HG02763 (cell line): ENCODE measurements at regions not wholly inside any gene's neighbourhood (a gene's known extent, or its start where the extent isn't known, plus 50 kb on each side); places are given as distances from the start of the nearest gene placed in this dataset.
"Not testable (repeated sequence)": the region's sequence is repeated elsewhere in the genome, so short reads cannot be mapped to it uniquely, and the experiment has no call there.

ENCODE experiments used
- ATAC-seq: cut with Tn5 transposase; IDR thresholded peaks from one replicate; pipeline ENCODE4 v1.9.1; 2021; ENCODE audit warnings: mild to moderate bottlenecking, moderate library complexity; ENCODE audit not compliant: unreplicated experiment

DNA sequence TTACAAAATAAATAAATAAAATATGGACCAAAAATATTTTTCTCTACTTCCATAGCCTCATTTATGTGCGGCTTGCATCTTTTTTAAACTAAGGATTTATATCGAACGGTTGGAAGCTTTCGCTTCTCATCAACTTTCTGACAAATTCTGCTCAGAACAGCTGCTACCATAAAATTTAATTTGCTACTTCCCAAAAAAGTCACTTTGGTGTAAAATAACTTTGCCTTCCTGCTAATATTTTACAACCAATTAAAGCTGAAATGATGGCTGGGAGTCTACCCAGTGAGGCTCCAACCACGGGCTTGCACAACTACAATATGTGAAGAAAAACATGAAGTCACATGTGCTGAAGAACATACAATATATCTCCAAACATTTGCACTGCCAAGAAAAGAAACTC, 253.1 kb upstream of the NEBL start:
- no peak for ATAC-seq

GRCh38 chr10:21146436-21146789, 249.3 kb upstream of the NEBL start:
- ATAC-seq: no peak

- no peak for ATAC-seq
Observed at GRCh38 chr10:21145751-21146435, 248.8 kb upstream of the NEBL start.

DNA sequence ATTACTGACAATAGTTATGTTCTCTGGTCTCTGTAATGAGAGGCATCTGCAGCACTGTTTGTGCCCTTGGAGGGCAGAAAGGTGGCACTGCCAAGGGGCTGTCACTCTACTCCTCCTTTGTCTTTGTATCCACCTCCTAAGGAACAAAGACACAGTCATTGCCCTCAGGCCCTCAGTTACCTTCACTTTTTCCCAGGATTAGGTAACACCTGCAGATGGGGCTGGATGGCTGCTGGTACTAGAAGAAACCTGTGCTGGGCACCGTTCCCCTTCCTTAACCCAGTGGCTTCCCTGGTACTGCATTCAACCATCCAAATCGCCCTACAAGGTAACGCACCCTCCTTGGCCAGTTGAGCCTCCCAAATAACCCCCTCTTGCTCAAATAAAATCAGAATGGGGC, 246.9 kb upstream of the NEBL start:
- ATAC-seq: no peak

DNA sequence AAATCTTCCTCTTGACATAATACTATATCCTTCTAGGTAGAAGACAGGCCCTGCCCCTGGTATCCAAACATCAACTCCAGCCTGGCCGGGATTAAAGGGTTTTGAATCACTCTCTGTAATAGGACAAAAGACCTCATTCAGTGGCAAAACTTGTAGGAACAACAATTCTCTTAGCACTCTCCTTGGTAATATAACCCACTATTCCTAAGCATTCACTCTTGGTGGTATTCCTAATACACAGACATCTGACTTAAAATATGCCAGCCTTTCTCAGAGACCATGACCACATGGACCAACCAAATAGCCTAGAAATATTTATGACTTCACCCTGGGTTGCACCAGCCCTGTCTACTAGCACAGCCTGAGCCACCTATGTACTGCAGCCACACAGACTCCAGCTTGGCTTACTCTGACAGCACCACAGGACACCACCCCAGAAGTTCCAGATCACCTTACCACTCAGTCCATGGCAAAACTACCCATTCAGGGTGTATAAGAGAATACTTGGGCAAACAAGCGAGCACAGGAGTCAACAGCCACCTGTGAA, 244.9 kb upstream of the NEBL start:
- no peak for ATAC-seq

GRCh38 chr10:21138769-21139340, 241.7 kb upstream of the NEBL start:
- ATAC-seq: no peak

GRCh38 chr10:21135023-21135931, 238.2 kb upstream of the NEBL start:
- ATAC-seq: no peak

DNA sequence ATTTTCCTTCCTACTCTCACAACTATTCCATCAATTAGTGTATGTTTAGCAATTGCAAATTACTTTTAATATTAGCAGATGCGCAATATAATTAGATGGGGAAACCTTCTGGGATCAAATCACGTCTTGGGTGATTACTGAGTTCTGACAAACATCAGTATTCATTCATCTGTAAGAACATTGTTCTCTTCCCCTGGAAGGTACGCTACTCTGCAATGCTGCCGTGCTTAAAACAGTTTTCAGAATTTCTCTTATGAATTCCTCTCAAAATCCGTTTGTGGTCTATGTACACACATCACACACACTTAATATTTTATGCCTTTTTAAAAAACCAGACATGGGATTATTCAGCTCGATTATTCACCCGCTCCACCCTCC, 237.5 kb upstream of the NEBL start:
- ATAC-seq: no peak

- ATAC-seq: no peak
Observed at GRCh38 chr10:21130683-21131442, 233.8 kb upstream of the NEBL start.

- ATAC-seq: no peak
Observed at GRCh38 chr10:21130108-21130507, 233.0 kb upstream of the NEBL start.

DNA sequence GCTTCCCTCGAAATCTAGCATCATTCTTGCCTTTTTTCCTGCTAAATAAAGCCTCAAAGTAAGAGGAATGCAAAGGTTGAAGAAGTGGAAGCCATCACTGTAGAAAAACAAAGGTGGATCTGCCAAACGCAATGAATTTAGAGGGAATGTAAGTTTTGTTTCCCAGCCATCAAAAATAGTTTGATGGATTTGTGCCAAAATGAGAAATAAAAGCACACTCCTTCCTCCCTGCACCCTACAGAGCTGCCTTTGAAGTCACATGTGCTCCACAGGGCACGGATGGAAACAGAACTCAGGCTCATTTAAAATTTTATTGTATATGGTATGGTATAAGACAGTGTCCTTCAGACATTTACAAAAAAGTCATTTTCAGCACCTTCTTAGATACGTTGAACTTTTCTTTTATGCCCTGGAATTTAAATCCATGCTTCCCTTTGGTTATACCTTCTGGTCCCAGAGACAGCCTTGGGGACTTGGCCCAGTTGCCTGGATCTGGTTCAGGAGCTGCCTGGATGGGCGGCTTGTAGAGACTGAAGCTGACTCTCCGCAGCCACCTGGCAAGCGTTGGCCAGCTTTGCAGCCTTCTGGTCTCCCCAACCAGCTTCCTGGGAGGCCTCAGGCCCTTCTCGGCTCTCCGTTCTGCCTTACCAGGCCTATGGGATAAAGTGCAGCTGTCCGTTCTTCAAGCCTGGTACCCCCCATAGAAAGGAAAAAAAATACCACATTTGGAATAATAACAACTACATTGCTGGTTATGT, 228.5 kb upstream of the NEBL start:
- ATAC-seq: no peak

DNA sequence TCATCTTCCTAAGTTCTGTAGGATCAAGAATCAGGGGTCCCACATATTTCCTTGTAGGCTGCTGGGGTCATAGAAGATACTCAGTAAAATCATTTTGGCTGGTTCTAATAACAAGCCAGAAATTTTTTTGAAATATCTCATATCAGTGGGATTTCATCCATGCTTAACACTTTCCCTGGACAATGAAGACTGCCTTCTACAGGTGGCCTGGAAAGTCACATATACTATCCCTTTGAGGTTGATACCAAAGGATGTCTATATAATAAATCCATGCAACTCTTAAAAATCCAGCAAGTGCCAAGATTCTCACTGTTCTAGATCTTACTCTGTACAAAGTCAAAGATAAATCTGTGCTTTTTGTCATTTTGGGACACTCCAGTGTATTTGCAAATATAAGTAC, 225.8 kb upstream of the NEBL start:
- ATAC-seq: no peak

DNA sequence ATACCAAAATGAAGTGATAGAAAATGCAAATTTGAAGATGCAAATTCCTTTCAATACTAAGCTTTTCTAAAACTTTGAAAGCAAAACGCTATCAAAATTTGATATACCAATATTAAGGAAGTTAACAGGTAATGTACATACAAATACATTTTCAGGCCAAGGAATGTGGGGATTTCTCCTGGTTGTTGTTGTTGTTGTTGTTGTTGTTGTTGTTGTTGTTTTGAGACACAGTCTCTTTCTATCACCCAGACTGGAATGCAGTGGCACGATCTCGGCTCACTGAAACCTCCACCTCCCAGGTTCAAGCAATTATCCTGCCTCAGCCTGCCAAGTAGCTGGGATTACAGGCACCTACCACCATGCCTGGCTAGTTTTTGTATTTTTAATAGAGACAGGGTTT, 224.7 kb upstream of the NEBL start:
- ATAC-seq: not testable (repeated sequence)

DNA sequence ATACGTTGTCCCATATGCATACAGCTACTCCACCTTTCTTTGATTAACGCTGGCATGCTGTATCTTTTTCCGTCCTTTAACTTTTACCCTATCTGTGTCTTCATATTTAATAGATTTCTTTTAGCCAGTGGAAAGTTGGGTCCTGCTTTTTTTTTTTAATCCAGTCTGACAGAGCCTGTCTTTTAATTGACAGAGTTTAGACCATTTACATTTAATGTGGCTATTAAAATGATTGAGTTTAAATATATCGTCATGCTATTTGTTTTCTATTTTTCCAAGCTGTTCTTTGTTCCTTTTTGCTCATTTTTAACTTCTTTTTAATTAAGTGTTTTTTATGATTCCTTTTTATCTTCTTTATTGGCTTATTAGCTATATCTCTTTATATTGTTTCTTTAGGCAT, 217.6 kb upstream of the NEBL start:
- ATAC-seq: no peak

- ATAC-seq: no peak
Observed at GRCh38 chr10:21110358-21110757, 213.2 kb upstream of the NEBL start.

DNA sequence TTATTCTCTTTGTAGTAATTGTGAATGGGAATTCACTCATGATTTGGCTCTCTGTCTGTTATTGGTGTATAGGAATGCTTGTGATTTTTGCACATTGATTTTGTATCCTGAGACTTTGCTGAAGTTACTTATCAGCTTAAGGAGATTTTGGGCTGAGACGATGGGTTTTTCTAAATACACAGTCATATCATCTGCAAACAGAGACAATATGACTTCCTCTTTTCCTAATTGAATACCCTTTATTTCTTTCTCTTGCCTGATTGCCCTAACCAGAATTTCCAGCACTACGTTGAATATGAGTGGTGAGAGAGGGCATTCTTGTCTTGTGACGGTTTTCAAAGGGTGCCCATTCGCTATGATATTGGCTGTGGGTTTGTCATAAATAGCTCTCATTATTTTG, 209.8 kb upstream of the NEBL start:
- ATAC-seq: not testable (repeated sequence)

DNA sequence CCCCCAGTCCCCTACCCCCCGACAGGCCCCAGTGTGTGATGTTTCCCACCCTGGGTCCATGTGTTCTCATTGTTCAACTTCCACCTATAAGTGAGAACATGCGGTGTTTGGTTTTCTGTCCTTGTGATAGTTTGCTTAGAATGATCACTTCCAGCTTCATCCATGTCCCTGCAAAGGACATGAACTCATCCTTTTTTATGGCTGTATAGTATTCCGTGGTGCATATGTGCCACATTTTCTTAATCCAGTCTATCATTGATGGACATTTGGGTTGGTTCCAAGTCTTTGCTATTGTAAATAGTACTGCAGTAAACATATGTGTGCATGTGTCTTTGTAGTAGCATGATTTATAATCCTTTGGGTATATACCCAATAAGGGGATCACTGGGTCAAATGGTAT, 208.2 kb upstream of the NEBL start:
- ATAC-seq: not testable (repeated sequence)

- ATAC-seq: no peak
Observed at GRCh38 chr10:21100871-21101514, 203.9 kb upstream of the NEBL start.

GRCh38 chr10:21100190-21100589, 203.1 kb upstream of the NEBL start:
- no peak for ATAC-seq
